PC-3 (cell line): ENCODE measurements at regions not wholly inside any gene's neighbourhood (a gene's known extent, or its start where the extent isn't known, plus 50 kb on each side); places are given as distances from the start of the nearest gene placed in this dataset.
A peak's percentile ranks its signal among the peaks of the same experiment; 100 is the strongest.

Experiments used
- ATAC-seq: fragments of 200-7000 bp; cut with Tn5 transposase; 2 replicates; pipeline ENCODE4 v1.9.1; 2020; ENCODE audit warnings: mild to moderate bottlenecking, moderate library complexity
- BruUV-seq: library from RNA; stranded (reverse); fragments of 400-500 nt; replicated peaks from 2 replicates; lab custom pipeline; 2021; lab: Mats Ljungman, UMichigan
- CTCF ChIA-PET: fragments of 300-600 bp; sonication (Branson Sonifier 250); formaldehyde crosslinking; loops from one replicate; lab custom pipeline; 2022; ENCODE audit warnings: antibody characterized with exemption; lab: Charles Lee
- POLR2A ChIA-PET: fragments of 300-600 bp; sonication (Branson Sonifier 250); formaldehyde crosslinking; loops from one replicate; lab custom pipeline; 2022; ENCODE audit warnings: antibody characterized with exemption; ENCODE audit not compliant: unreplicated experiment; lab: Charles Lee
- DNase-seq: peaks from one replicate; pipeline ENCODE4 v3.0.0-alpha.2; 2015
- H2AFZ ChIP-seq: fragments of 300-600 bp; sonication (generic); 2 replicates; pipeline ENCODE4 v1.6.0; 2016; ENCODE audit warnings: antibody characterized with exemption, low read length
- H3F3A ChIP-seq: fragments of 300-600 bp; sonication (generic); one replicate; pipeline ENCODE4 v1.6.0; 2017; ENCODE audit warnings: antibody characterized with exemption, low read length, control low read depth, mild to moderate bottlenecking; ENCODE audit not compliant: unreplicated experiment
- H3K27ac ChIP-seq: fragments of 300-600 bp; sonication (generic); 2 replicates; pipeline ENCODE4 v1.5.1; 2016; ENCODE audit warnings: mild to moderate bottlenecking, low read length
- H3K27me3 ChIP-seq: fragments of 300-600 bp; sonication (generic); 2 replicates; pipeline ENCODE4 v1.6.1; 2016; ENCODE audit warnings: low read length, mixed read lengths
- H3K36me3 ChIP-seq: fragments of 300-600 bp; sonication (generic); 2 replicates; pipeline ENCODE4 v1.6.1; 2016; ENCODE audit warnings: low read depth, mixed run types, low read length, mixed read lengths
- H3K4me1 ChIP-seq: fragments of 300-600 bp; sonication (generic); 2 replicates; pipeline ENCODE4 v1.5.1; 2016; ENCODE audit warnings: low read length; ENCODE audit not compliant: insufficient read depth
- H3K4me2 ChIP-seq: fragments of 300-600 bp; sonication (generic); 2 replicates; pipeline ENCODE4 v1.6.0; 2016; ENCODE audit warnings: low read length
- H3K4me3 ChIP-seq: fragments of 300-600 bp; sonication (generic); 2 replicates; pipeline ENCODE4 v1.5.1; 2016; ENCODE audit warnings: mild to moderate bottlenecking, low read length, mixed read lengths
- H3K79me2 ChIP-seq: fragments of 300-600 bp; sonication (generic); 2 replicates; pipeline ENCODE4 v1.6.1; 2017; ENCODE audit warnings: low read length, mixed read lengths
- H3K9ac ChIP-seq: fragments of 300-600 bp; sonication (generic); 2 replicates; pipeline ENCODE4 v1.6.0; 2016; ENCODE audit warnings: mild to moderate bottlenecking, low read length
- H3K9me2 ChIP-seq: fragments of 300-600 bp; sonication (generic); replicated peaks from 2 replicates; pipeline ENCODE4 v1.6.1; 2016; ENCODE audit warnings: mixed run types, low read length, mixed read lengths
- H3K9me3 ChIP-seq: fragments of 300-600 bp; sonication (generic); 2 replicates; pipeline ENCODE4 v1.6.1; 2016; ENCODE audit warnings: low read length, mixed read lengths
- H4K20me1 ChIP-seq: fragments of 300-600 bp; sonication (generic); 2 replicates; pipeline ENCODE4 v1.6.1; 2016; ENCODE audit warnings: low read length, mixed read lengths
- CTCF ChIP-seq: fragments of 300-600 bp; sonication (generic); conservative IDR thresholded peaks from 2 replicates; pipeline ENCODE4 v1.5.1; 2017; ENCODE audit warnings: antibody characterized with exemption, low read depth, mild to moderate bottlenecking, low read length
- EZH2 ChIP-seq: fragments of 300-600 bp; sonication (generic); IDR thresholded peaks from one replicate; pipeline ENCODE4 v1.6.1; 2017; ENCODE audit warnings: antibody characterized with exemption, mild to moderate bottlenecking, low read length; ENCODE audit not compliant: unreplicated experiment
- EZH2phosphoT487 ChIP-seq: fragments of 300-600 bp; sonication (generic); IDR thresholded peaks from 2 replicates; pipeline ENCODE4 v1.6.1; 2018; ENCODE audit warnings: mild to moderate bottlenecking, antibody characterized with exemption, low read length, borderline replicate concordance
- intact Hi-C: fragments of 100-400 bp; cut with micrococcal nuclease; formaldehyde crosslinking; loops from 2 replicates; pipeline ENCODE4 v1.9.0; 2023

- Histone ChIP-seq H3K4me3 (no peak overlapping the region), H3K27me3 (no peaks in the 10 kb centered on the region), H3K36me3 (no peaks in the 10 kb centered on the region), H3K9me2 (no peaks in the 10 kb centered on the region), H2AFZ (no peak overlapping the region), H4K20me1 (no peaks in the 10 kb centered on the region), H3K4me2 (no peak overlapping the region), H3K27ac (no peak overlapping the region), H3K9ac (no peak overlapping the region), H3K9me3 (no peaks in the 10 kb centered on the region), H3K4me1 (no peaks in the 10 kb centered on the region), H3K79me2 (no peaks in the 10 kb centered on the region), H3F3A (no peaks in the 10 kb centered on the region)
- DNase-seq (no peak), ATAC-seq (no peak)
- ChIA-PET POLR2A (no interaction called here), CTCF (no interaction called here)
- intact Hi-C loops = loop anchor here (10.0 kb wide), 1 partner anchor 230 kb away; no protein-coding TSS in a partner anchor
- no peak for TF ChIP-seq EZH2
- TF ChIP-seq CTCF = no peak
- TF ChIP-seq EZH2phosphoT487 = no peak
- no TSS peak for BruUV-seq
These were observed 841.6 kb downstream of the RAPGEF2 start for GRCh38 chr4:159944477-159944876.

DNA sequence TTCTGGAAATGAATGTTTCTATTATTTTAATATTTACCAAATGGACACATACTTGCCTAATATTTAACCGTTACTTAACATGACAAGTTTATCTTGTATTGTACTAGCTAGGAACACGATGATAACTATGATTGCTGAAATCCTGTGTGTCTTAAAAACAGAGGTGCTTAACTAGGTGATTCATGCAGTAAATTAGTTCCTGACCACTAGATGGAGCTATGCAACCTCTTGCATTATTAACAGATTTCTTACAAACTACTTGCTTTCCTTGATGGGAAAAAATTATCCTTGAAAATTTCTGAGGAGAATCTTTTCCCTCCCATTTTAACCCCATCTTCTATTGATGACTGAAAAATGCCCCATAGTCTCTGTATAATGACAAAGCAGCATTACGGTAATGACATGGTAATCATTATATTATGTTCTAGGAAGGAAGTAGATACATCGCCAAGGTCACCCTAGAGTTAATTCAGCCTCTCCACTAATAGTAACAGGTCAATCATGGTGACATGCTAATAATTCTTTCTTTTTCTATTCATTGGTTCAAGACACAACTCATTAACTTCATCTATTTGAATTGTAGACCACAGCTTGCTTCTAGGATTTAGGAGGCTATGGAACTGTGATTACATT lies 844.2 kb downstream of the RAPGEF2 start:
- ATAC-seq (peak; percentile 49; the same call in 1 of the 2 replicates), DNase-seq (peak; percentile 72)
- Histone ChIP-seq H3F3A (no peaks in the 10 kb centered on the region), H3K27ac (no peak overlapping the region), H3K9me2 (no peaks in the 10 kb centered on the region), H4K20me1 (no peaks in the 10 kb centered on the region), H3K4me2 (no peak overlapping the region), H3K4me1 (no peaks in the 10 kb centered on the region), H3K9me3 (no peaks in the 10 kb centered on the region), H3K4me3 (no peak overlapping the region), H2AFZ (no peak overlapping the region), H3K9ac (no peak overlapping the region), H3K27me3 (no peaks in the 10 kb centered on the region), H3K36me3 (no peaks in the 10 kb centered on the region), H3K79me2 (no peaks in the 10 kb centered on the region)
- no TSS peak for BruUV-seq
- intact Hi-C loops = loop anchor here (5.0 to 10.0 kb wide), 2 partner anchors 228 to 460 kb away; no protein-coding TSS in a partner anchor
- ChIA-PET POLR2A (no interaction called here), CTCF (interaction anchor here (0.6 kb wide), 1 partner anchor 571 kb away, joined by 4 read pairs; no protein-coding TSS in a partner anchor)
- peak; percentile 72 for TF ChIP-seq CTCF
- no peak for TF ChIP-seq EZH2phosphoT487

- H3K79me2 ChIP-seq = no peaks in the 10 kb centered on the region
- no peak overlapping the region for H2AFZ ChIP-seq
- no peaks in the 10 kb centered on the region for H3K9me3 ChIP-seq
- ChIA-PET POLR2A (no interaction called here), CTCF (no interaction called here)
- H3K27me3 ChIP-seq = no peaks in the 10 kb centered on the region
- no TSS peak for BruUV-seq
- no peak for TF ChIP-seq CTCF
- TF ChIP-seq EZH2phosphoT487 = no peak
- TF ChIP-seq EZH2 = no peak
- H3K36me3 ChIP-seq = no peaks in the 10 kb centered on the region
- intact Hi-C loops = no loop called here
- H4K20me1 ChIP-seq = no peaks in the 10 kb centered on the region
- DNase-seq = no peak
- no peak overlapping the region for H3K4me3 ChIP-seq
- no peak overlapping the region for H3K4me2 ChIP-seq
- ATAC-seq = no peak
- no peak overlapping the region for H3K9ac ChIP-seq
- no peaks in the 10 kb centered on the region for H3K9me2 ChIP-seq
- no peak overlapping the region for H3K27ac ChIP-seq
- H3F3A ChIP-seq = no peaks in the 10 kb centered on the region
- no peaks in the 10 kb centered on the region for H3K4me1 ChIP-seq
These were observed 847.8 kb downstream of the RAPGEF2 start for GRCh38 chr4:159950707-159951106.
